Caki2 (cell line): ENCODE measurements at regions not wholly inside any gene's neighbourhood (a gene's known extent, or its start where the extent isn't known, plus 50 kb on each side); places are given as distances from the start of the nearest gene placed in this dataset.

Experiments
- DNase-seq: peaks from one replicate; pipeline ENCODE4 v3.0.0-alpha.2; 2015; ENCODE audit warnings: low read depth
- in situ Hi-C: cut with HindIII; loops from 2 replicates; pipeline ENCODE4 v1.10.0; 2016; ENCODE audit warnings: low sequenced_read_pairs, low pct_unique_long_range_greater_than_20kb, mixed read lengths

GRCh38 chr2:138997346-138997745 lies 217.2 kb upstream of the NXPH2 start:
- no peak for DNase-seq

GRCh38 chr2:138994502-138994901 lies 214.3 kb upstream of the NXPH2 start:
- DNase-seq, result no peak
- in situ Hi-C loops, result no loop called here

More at GRCh38 chr2:138997346-138997745, 217.2 kb upstream of the NXPH2 start:
- in situ Hi-C loops, result no loop called here

- in situ Hi-C loops, result no loop called here
- no peak for DNase-seq
These were observed 205.7 kb upstream of the NXPH2 start for GRCh38 chr2:138985881-138986280.

GRCh38 chr2:138979131-138979785 lies 199.1 kb upstream of the NXPH2 start:
- in situ Hi-C loops, result no loop called here

GRCh38 chr2:138974651-138975050 lies 194.5 kb upstream of the NXPH2 start:
- no peak for DNase-seq
- in situ Hi-C loops, result no loop called here

More at GRCh38 chr2:138979131-138979785, 199.1 kb upstream of the NXPH2 start:
- no peak for DNase-seq

GRCh38 chr2:138964418-138964817 lies 184.2 kb upstream of the NXPH2 start:
- no peak for DNase-seq
- in situ Hi-C loops, result no loop called here

GRCh38 chr2:138962686-138963085 lies 182.5 kb upstream of the NXPH2 start:
- in situ Hi-C loops, result no loop called here
- DNase-seq, result no peak

GRCh38 chr2:138960191-138960590 lies 180.0 kb upstream of the NXPH2 start:
- in situ Hi-C loops, result no loop called here
- DNase-seq, result no peak

- DNase-seq, result no peak
- in situ Hi-C loops, result no loop called here
These were observed 178.8 kb upstream of the NXPH2 start for GRCh38 chr2:138959031-138959430.

GRCh38 chr2:138956116-138956515 lies 175.9 kb upstream of the NXPH2 start:
- in situ Hi-C loops, result no loop called here
- DNase-seq, result no peak

- DNase-seq, result no peak
- in situ Hi-C loops, result no loop called here
These were observed 170.3 kb upstream of the NXPH2 start for GRCh38 chr2:138950486-138950885.

- peak; percentile 60 for DNase-seq
- in situ Hi-C loops, result no loop called here
These were observed 169.3 kb upstream of the NXPH2 start for GRCh38 chr2:138949517-138949916.

- in situ Hi-C loops, result no loop called here
These were observed 167.9 kb upstream of the NXPH2 start for GRCh38 chr2:138948070-138948539.

GRCh38 chr2:138943470-138943869 lies 163.3 kb upstream of the NXPH2 start:
- in situ Hi-C loops, result no loop called here
- DNase-seq, result no peak

More at GRCh38 chr2:138948070-138948539, 167.9 kb upstream of the NXPH2 start:
- DNase-seq, result peak; percentile 95

- no peak for DNase-seq
- in situ Hi-C loops, result no loop called here
These were observed 162.3 kb upstream of the NXPH2 start for GRCh38 chr2:138942466-138942865.

GRCh38 chr2:138931284-138932256 lies 151.4 kb upstream of the NXPH2 start:
- in situ Hi-C loops, result no loop called here
- DNase-seq, result no peak

- DNase-seq, result no peak
These were observed 150.4 kb upstream of the NXPH2 start for GRCh38 chr2:138930571-138930970.

GRCh38 chr2:138928374-138929021 lies 148.3 kb upstream of the NXPH2 start:
- DNase-seq, result no peak

More at GRCh38 chr2:138930571-138930970, 150.4 kb upstream of the NXPH2 start:
- in situ Hi-C loops, result no loop called here

More at GRCh38 chr2:138928374-138929021, 148.3 kb upstream of the NXPH2 start:
- in situ Hi-C loops, result no loop called here
